H9 (cell line): ENCODE measurements at regions not wholly inside any gene's neighbourhood (a gene's known extent, or its start where the extent isn't known, plus 50 kb on each side); places are given as distances from the start of the nearest gene placed in this dataset.
"Not testable (repeated sequence)": the region's sequence is repeated elsewhere in the genome, so short reads cannot be mapped to it uniquely, and the experiment has no call there.

Experiments
- DNase-seq: peaks from one replicate; pipeline ENCODE4 v3.0.0-alpha.2; 2017
- H2AFZ ChIP-seq: one replicate; pipeline ENCODE4 v1.6.1; 2013; ENCODE audit warnings: mild to moderate bottlenecking, low read length, control low read depth, moderate library complexity
- H2AK5ac ChIP-seq: 2 replicates; pipeline ENCODE4 v1.6.1; 2013; ENCODE audit warnings: low read length, control low read depth, mixed read lengths; ENCODE audit not compliant: insufficient read length
- H2BK120ac ChIP-seq: one replicate; pipeline ENCODE4 v1.6.1; 2013; ENCODE audit warnings: low read depth, mild to moderate bottlenecking, low read length, control low read depth, inconsistent platforms; ENCODE audit not compliant: poor library complexity, severe bottlenecking
- H2BK12ac ChIP-seq: 2 replicates; pipeline ENCODE4 v1.6.1; 2013; ENCODE audit warnings: low read length, control low read depth, mixed read lengths, low read depth; ENCODE audit not compliant: insufficient read length
- H2BK15ac ChIP-seq: 2 replicates; pipeline ENCODE4 v1.6.1; 2013; ENCODE audit warnings: low read depth, low read length, control low read depth
- H2BK20ac ChIP-seq: one replicate; pipeline ENCODE4 v1.6.1; 2013; ENCODE audit warnings: low read depth, mild to moderate bottlenecking, low read length, control low read depth, inconsistent platforms; ENCODE audit not compliant: poor library complexity, severe bottlenecking
- H2BK5ac ChIP-seq: 2 replicates; pipeline ENCODE4 v1.6.1; 2013; ENCODE audit warnings: low read length, control low read depth, mixed read lengths; ENCODE audit not compliant: insufficient read length
- H3K14ac ChIP-seq: 2 replicates; pipeline ENCODE4 v1.6.1; 2013; ENCODE audit warnings: low read length, control low read depth; ENCODE audit not compliant: insufficient read depth
- H3K18ac ChIP-seq: 2 replicates; pipeline ENCODE4 v1.6.1; 2013; ENCODE audit warnings: low read depth, mild to moderate bottlenecking, mixed read lengths, low read length, control low read depth; ENCODE audit not compliant: insufficient read length
- H3K23ac ChIP-seq: 2 replicates; pipeline ENCODE4 v1.6.1; 2013; ENCODE audit warnings: low read length, control low read depth, mixed read lengths, low read depth; ENCODE audit not compliant: insufficient read length
- H3K23me2 ChIP-seq: 2 replicates; pipeline ENCODE4 v1.6.1; 2013; ENCODE audit warnings: low read depth, mild to moderate bottlenecking, mixed read lengths, low read length, control low read depth; ENCODE audit not compliant: insufficient read length, poor library complexity, severe bottlenecking
- H3K27ac ChIP-seq: 2 replicates; pipeline ENCODE4 v1.5.1; 2013; ENCODE audit warnings: low read length, control low read depth, mixed read lengths, low read depth; ENCODE audit not compliant: insufficient read length
- H3K27me3 ChIP-seq: 2 replicates; pipeline ENCODE4 v1.6.1; 2013; ENCODE audit warnings: low read length, control low read depth, inconsistent platforms; ENCODE audit not compliant: insufficient read depth
- H3K4ac ChIP-seq: 2 replicates; pipeline ENCODE4 v1.6.1; 2013; ENCODE audit warnings: low read depth, mild to moderate bottlenecking, control low read depth, inconsistent platforms, low read length, moderate library complexity
- H3K4me1 ChIP-seq: 2 replicates; pipeline ENCODE4 v1.6.1; 2013; ENCODE audit warnings: low read length, control low read depth, inconsistent platforms; ENCODE audit not compliant: insufficient read depth
- H3K4me2 ChIP-seq: 2 replicates; pipeline ENCODE4 v1.6.1; 2013; ENCODE audit warnings: low read length, control low read depth, mixed read lengths; ENCODE audit not compliant: insufficient read length, insufficient read depth
- H3K56ac ChIP-seq: 2 replicates; pipeline ENCODE4 v1.6.1; 2013; ENCODE audit warnings: low read depth, mild to moderate bottlenecking, mixed read lengths, low read length, control low read depth; ENCODE audit not compliant: insufficient read length
- H3K79me1 ChIP-seq: 2 replicates; pipeline ENCODE4 v1.6.1; 2013; ENCODE audit warnings: low read depth, mild to moderate bottlenecking, moderate library complexity, low read length, control low read depth, inconsistent platforms; ENCODE audit not compliant: insufficient read depth, poor library complexity, severe bottlenecking
- H3K79me2 ChIP-seq: 2 replicates; pipeline ENCODE4 v1.6.1; 2013; ENCODE audit warnings: low read length, control low read depth, inconsistent platforms; ENCODE audit not compliant: insufficient read depth
- H3K9ac ChIP-seq: 2 replicates; pipeline ENCODE4 v1.6.1; 2013; ENCODE audit warnings: low read length, control low read depth, mixed read lengths; ENCODE audit not compliant: insufficient read length; ENCODE audit errors: extremely low read depth
- H3K9me3 ChIP-seq: one replicate; pipeline ENCODE4 v1.6.1; 2013; ENCODE audit warnings: low read depth, low read length, inconsistent platforms; ENCODE audit not compliant: control insufficient read depth
- H3T11ph ChIP-seq: one replicate; pipeline ENCODE4 v1.6.1; 2013; ENCODE audit warnings: mild to moderate bottlenecking, low read length, control low read depth, inconsistent platforms
- H4K20me1 ChIP-seq: one replicate; pipeline ENCODE4 v1.6.1; 2013; ENCODE audit not compliant: control insufficient read depth, insufficient read length, insufficient read depth
- H4K5ac ChIP-seq: 2 replicates; pipeline ENCODE4 v1.6.1; 2013; ENCODE audit warnings: low read depth, mild to moderate bottlenecking, mixed read lengths, low read length, control low read depth; ENCODE audit not compliant: insufficient read length
- H4K8ac ChIP-seq: replicated peaks from 2 replicates; pipeline ENCODE4 v1.6.1; 2013; ENCODE audit warnings: low read length, control low read depth, mixed read lengths, low read depth; ENCODE audit not compliant: insufficient read length
- H4K91ac ChIP-seq: 2 replicates; pipeline ENCODE4 v1.6.1; 2013; ENCODE audit warnings: low read depth, mild to moderate bottlenecking, moderate library complexity, mixed read lengths, low read length, control low read depth; ENCODE audit not compliant: insufficient read length
- H3K27ac Mint-ChIP-seq, 3 experiments: 2 replicates in 2 of 3; 3 replicates in 1 of 3; pipeline ENCODE4 v1.8.0; 2020 to 2021; ENCODE audit warnings: mixed read lengths in 3 of 3, mild to moderate bottlenecking in 1 of 3, moderate library complexity in 1 of 3
- H3K27me3 Mint-ChIP-seq: 2 replicates; pipeline ENCODE4 v1.8.0; 2021; ENCODE audit warnings: low read depth, mild to moderate bottlenecking, moderate library complexity, mixed read lengths
- H3K36me3 Mint-ChIP-seq, 3 experiments: 2 replicates in 2 of 3; 3 replicates in 1 of 3; pipeline ENCODE4 v1.8.0; 2020 to 2021; ENCODE audit warnings: low read depth in 3 of 3, mixed read lengths in 3 of 3; ENCODE audit not compliant: insufficient read depth in 1 of 3
- H3K4me1 Mint-ChIP-seq, 2 experiments: 2 replicates each; pipeline ENCODE4 v1.8.0; 2020; ENCODE audit warnings: mixed read lengths in 2 of 2
- H3K4me3 Mint-ChIP-seq, 2 experiments: 2 replicates in 1 of 2; 3 replicates in 1 of 2; pipeline ENCODE4 v1.8.0; 2020 to 2021; ENCODE audit warnings: mild to moderate bottlenecking in 2 of 2, mixed read lengths in 2 of 2, moderate library complexity in 1 of 2
- H3K9me3 Mint-ChIP-seq, 2 experiments: 2 replicates in 1 of 2; 3 replicates in 1 of 2; pipeline ENCODE4 v1.8.0; 2020; ENCODE audit warnings: mild to moderate bottlenecking in 2 of 2, mixed read lengths in 2 of 2, moderate library complexity in 1 of 2
- WGBS: extraction: QIAGEN DNeasy Blood & Tissue Kit; methylation state at CpG from one replicate; pipeline ENCODE4 v1.1.7; 2013; ENCODE audit warnings: missing lambda C conversion rate, low lambda C conversion rate, mixed read lengths; ENCODE audit not compliant: insufficient read length; ENCODE audit errors: extremely low coverage; 5-methylcytosine and 5-hydroxymethylcytosine counted together

DNA sequence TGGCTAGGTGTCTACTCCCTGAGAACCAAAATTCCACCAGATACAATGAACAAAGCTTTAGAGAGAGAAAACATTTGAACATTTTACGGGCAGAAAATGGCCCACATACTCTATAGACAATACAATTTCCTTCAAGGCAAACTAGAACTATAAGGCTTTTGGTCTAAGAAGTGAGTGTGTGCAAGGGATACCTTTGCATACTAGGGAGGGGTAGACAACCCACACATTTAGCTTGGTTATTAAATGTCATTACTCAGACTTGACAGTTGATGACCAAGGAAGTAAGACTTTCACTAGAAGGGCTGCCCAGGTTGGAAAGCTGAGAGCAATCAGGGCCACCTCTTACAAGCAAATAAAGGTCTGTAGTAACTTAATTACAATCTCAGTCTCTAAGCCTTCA is 64.0 kb upstream of the PLEKHM1 start:
- H3K4me3 Mint-ChIP-seq, H3K9ac ChIP-seq, H3K27ac ChIP-seq, H4K20me1 ChIP-seq, H2BK20ac ChIP-seq, H3K79me1 ChIP-seq, H3K27me3 Mint-ChIP-seq, H3T11ph ChIP-seq, H3K36me3 Mint-ChIP-seq, H3K9me3 ChIP-seq, H2AK5ac ChIP-seq, H3K23ac ChIP-seq, H2BK12ac ChIP-seq, H3K9me3 Mint-ChIP-seq, H3K23me2 ChIP-seq, H2AFZ ChIP-seq, H3K4me2 ChIP-seq, H2BK15ac ChIP-seq, H4K5ac ChIP-seq, H3K4me1 ChIP-seq, H2BK5ac ChIP-seq, H4K91ac ChIP-seq, H4K8ac ChIP-seq, H3K4me1 Mint-ChIP-seq, H3K4ac ChIP-seq, H3K79me2 ChIP-seq, H2BK120ac ChIP-seq, H3K27ac Mint-ChIP-seq, H3K14ac ChIP-seq, H3K18ac ChIP-seq, DNase-seq, H3K56ac ChIP-seq, H3K27me3 ChIP-seq: not testable (repeated sequence)
- WGBS: no CpG with 5 or more reads among the region's 1 CpG

DNA sequence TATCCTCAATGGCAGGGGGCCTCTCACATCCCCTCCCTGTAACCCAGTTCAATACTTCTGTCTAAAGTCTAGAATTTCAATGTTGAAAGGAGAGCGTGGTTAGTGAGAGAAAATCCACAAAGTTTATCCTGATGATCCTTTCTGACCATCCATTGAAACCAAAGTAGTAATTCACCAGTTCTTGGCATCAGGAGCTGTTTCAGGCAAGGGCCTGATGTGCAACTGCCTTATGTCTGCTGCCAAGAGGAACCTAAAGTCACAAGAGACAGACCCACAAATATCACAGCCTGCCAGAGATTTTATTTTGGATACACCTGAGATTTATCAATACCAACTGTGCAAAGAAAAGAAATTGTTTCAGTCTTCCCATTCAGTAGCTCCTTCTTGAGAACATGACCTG is 68.3 kb upstream of the PLEKHM1 start:
- WGBS: no CpG with 5 or more reads among the region's 1 CpG
- not testable (repeated sequence) for H3K4me1 Mint-ChIP-seq, H4K5ac ChIP-seq, H3K23me2 ChIP-seq, H2BK12ac ChIP-seq, H3K56ac ChIP-seq, H3K9me3 ChIP-seq, H3K27ac ChIP-seq, H3K27ac Mint-ChIP-seq, H4K91ac ChIP-seq, H2BK5ac ChIP-seq, H3K36me3 Mint-ChIP-seq, H3K4me1 ChIP-seq, H3T11ph ChIP-seq, H3K79me1 ChIP-seq, H3K4me3 Mint-ChIP-seq, H2AK5ac ChIP-seq, H2BK15ac ChIP-seq, DNase-seq, H3K27me3 Mint-ChIP-seq, H3K4ac ChIP-seq, H3K4me2 ChIP-seq, H3K23ac ChIP-seq, H3K27me3 ChIP-seq, H3K18ac ChIP-seq, H3K9me3 Mint-ChIP-seq, H3K79me2 ChIP-seq, H4K20me1 ChIP-seq, H2BK120ac ChIP-seq, H3K9ac ChIP-seq, H3K14ac ChIP-seq, H2AFZ ChIP-seq, H2BK20ac ChIP-seq, H4K8ac ChIP-seq

DNA sequence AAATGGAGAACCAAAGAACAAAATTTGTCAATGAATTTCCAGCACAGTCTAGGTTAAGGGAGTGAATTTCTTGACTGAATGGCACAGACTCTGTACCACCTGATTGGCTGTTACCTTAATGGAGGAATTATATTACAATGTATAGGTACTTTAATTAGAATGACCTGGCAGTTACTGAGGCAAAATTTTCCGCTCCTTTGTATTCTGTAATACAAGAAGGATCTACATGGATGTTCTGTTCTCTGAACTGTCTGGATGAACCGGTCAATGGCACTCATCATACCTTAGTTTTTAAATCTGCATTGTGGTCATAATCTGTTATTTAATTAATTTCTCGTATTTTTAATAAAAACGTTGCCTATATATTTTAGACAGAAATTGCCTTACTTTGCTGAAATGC is 72.3 kb upstream of the PLEKHM1 start:
- not testable (repeated sequence) for H3K79me1 ChIP-seq, H3T11ph ChIP-seq, H3K23ac ChIP-seq, H3K4me1 ChIP-seq, H4K5ac ChIP-seq, DNase-seq, H3K14ac ChIP-seq, H2AK5ac ChIP-seq, H4K20me1 ChIP-seq, H2BK5ac ChIP-seq, H2BK20ac ChIP-seq, H3K27me3 Mint-ChIP-seq, H3K4me2 ChIP-seq, H3K56ac ChIP-seq, H3K9me3 ChIP-seq, H3K4ac ChIP-seq, H2AFZ ChIP-seq, H3K27ac ChIP-seq, H3K9ac ChIP-seq, H2BK15ac ChIP-seq, H3K36me3 Mint-ChIP-seq, H2BK12ac ChIP-seq, H3K9me3 Mint-ChIP-seq, H4K91ac ChIP-seq, H3K23me2 ChIP-seq, H3K4me3 Mint-ChIP-seq, H2BK120ac ChIP-seq, H4K8ac ChIP-seq, H3K27me3 ChIP-seq, H3K79me2 ChIP-seq, H3K4me1 Mint-ChIP-seq, H3K27ac Mint-ChIP-seq, H3K18ac ChIP-seq
- WGBS: no CpG with 5 or more reads among the region's 4 CpGs
